H1 (cell line): ENCODE measurements at regions not wholly inside any gene's neighbourhood (a gene's known extent, or its start where the extent isn't known, plus 50 kb on each side); places are given as distances from the start of the nearest gene placed in this dataset.

Source experiments
- CTCF ChIA-PET: fragments of 300-600 bp; sonication (Branson Sonifier 250); formaldehyde crosslinking; loops from one replicate; lab custom pipeline; 2021; ENCODE audit not compliant: partially characterized antibody; lab: Charles Lee
- POLR2A ChIA-PET: fragments of 300-600 bp; sonication (Branson Sonifier 250); formaldehyde crosslinking; loops from one replicate; lab custom pipeline; 2021; ENCODE audit warnings: inconsistent platforms; ENCODE audit not compliant: partially characterized antibody; lab: Charles Lee
- DNase-seq, 2 experiments: peaks; one replicate each; pipeline versions ENCODE4 v3.0.0 to v3.0.0-alpha.2; 2010 to 2022; ENCODE audit warnings: low spot score in 2 of 2, low read depth in 1 of 2, mixed read lengths in 1 of 2
- FAIRE-seq: peaks from 2 replicates; lab custom pipeline; 2011; peaks lifted over from hg19 to GRCh38; lab: Jason Lieb, UNC
- H2AFZ ChIP-seq: 2 replicates; pipeline ENCODE4 v1.8.1; 2012; ENCODE audit warnings: low read length, inconsistent platforms
- H2AK5ac ChIP-seq: 2 replicates; pipeline ENCODE4 v1.6.1; 2013; ENCODE audit warnings: low read depth, low read length
- H2BK120ac ChIP-seq: replicated peaks from 2 replicates; pipeline ENCODE3; 2013; ENCODE audit warnings: low read depth, low read length, inconsistent platforms
- H2BK12ac ChIP-seq: 2 replicates; pipeline ENCODE4 v1.6.1; 2013; ENCODE audit warnings: low read depth, low read length
- H2BK15ac ChIP-seq: 2 replicates; pipeline ENCODE4 v1.6.1; 2013; ENCODE audit warnings: low read length
- H2BK20ac ChIP-seq: 2 replicates; pipeline ENCODE4 v1.6.1; 2013; ENCODE audit warnings: low read length
- H2BK5ac ChIP-seq: 2 replicates; pipeline ENCODE4 v1.6.1; 2013; ENCODE audit warnings: low read depth, low read length
- H3K14ac ChIP-seq: 2 replicates; pipeline ENCODE4 v1.6.1; 2013; ENCODE audit warnings: inconsistent platforms; ENCODE audit not compliant: insufficient read length
- H3K18ac ChIP-seq: 2 replicates; pipeline ENCODE4 v1.6.1; 2013; ENCODE audit warnings: low read length; ENCODE audit errors: extremely low read depth
- H3K23ac ChIP-seq: 2 replicates; pipeline ENCODE4 v1.6.1; 2013; ENCODE audit warnings: inconsistent platforms; ENCODE audit not compliant: insufficient read length
- H3K23me2 ChIP-seq: 2 replicates; pipeline ENCODE4 v1.6.1; 2013; ENCODE audit warnings: low read depth, low read length
- H3K27ac ChIP-seq: 2 replicates; pipeline ENCODE4 v1.6.1; 2011; ENCODE audit warnings: low read depth, low read length, inconsistent platforms
- H3K27me3 ChIP-seq, 4 experiments: replicated peaks in 1 of 4; 1 replicate in 1 of 4; 2 replicates in 3 of 4; pipeline versions ENCODE4 v1.6.1 to v1.8.1; 2011 to 2013; ENCODE audit warnings: low read length in 3 of 4, mild to moderate bottlenecking in 3 of 4, inconsistent platforms in 2 of 4, mixed read lengths in 2 of 4, moderate library complexity in 1 of 4; ENCODE audit not compliant: control insufficient read depth in 3 of 4, insufficient read depth in 3 of 4; ENCODE audit errors: extremely low read depth in 1 of 4
- H3K36me3 ChIP-seq, 4 experiments: 2 replicates each; pipeline versions ENCODE4 v1.6.1 to v1.8.1; 2011 to 2013; ENCODE audit warnings: mild to moderate bottlenecking in 4 of 4, low read length in 3 of 4, moderate library complexity in 2 of 4, control low read depth in 1 of 4, inconsistent platforms in 1 of 4; ENCODE audit not compliant: insufficient read depth in 4 of 4, control insufficient read depth in 2 of 4
- H3K4ac ChIP-seq: replicated peaks from 2 replicates; pipeline ENCODE3; 2013; ENCODE audit warnings: low read length, low read depth, mixed read lengths, inconsistent platforms; ENCODE audit not compliant: insufficient read length
- H3K4me1 ChIP-seq, 4 experiments: replicated peaks in 1 of 4; 1 replicate in 1 of 4; 2 replicates in 3 of 4; pipeline versions ENCODE4 v1.6.1 to v1.8.1; 2011 to 2013; ENCODE audit warnings: low read length in 3 of 4, inconsistent platforms in 2 of 4, mixed read lengths in 1 of 4; ENCODE audit not compliant: insufficient read depth in 4 of 4, control insufficient read depth in 3 of 4
- H3K4me2 ChIP-seq, 2 experiments: 2 replicates each; pipeline versions ENCODE4 v1.6.1 to v1.8.1; 2011 to 2013; ENCODE audit warnings: low read depth in 2 of 2, low read length in 2 of 2, control low read depth in 1 of 2, inconsistent platforms in 1 of 2, mild to moderate bottlenecking in 1 of 2; ENCODE audit not compliant: insufficient read depth in 1 of 2
- H3K4me3 ChIP-seq, 4 experiments: fragments of 200-600, 300-600 bp in 1 of 4; sonication (generic), shearing (Covaris generic), sonication (Bioruptor Twin) in 1 of 4; 2 replicates each; pipeline versions ENCODE4 v1.5.1 to v1.8.1; 2011 to 2016; ENCODE audit warnings: low read length in 4 of 4, low read depth in 3 of 4, control low read depth in 2 of 4, inconsistent platforms in 2 of 4, mild to moderate bottlenecking in 2 of 4, mixed read lengths in 1 of 4, moderate library complexity in 1 of 4; ENCODE audit not compliant: insufficient read depth in 2 of 4; ENCODE audit errors: extremely low read depth in 1 of 4
- H3K56ac ChIP-seq: replicated peaks from 2 replicates; pipeline ENCODE3; 2013; ENCODE audit warnings: low read depth, mild to moderate bottlenecking, mixed read lengths, low read length, inconsistent platforms; ENCODE audit not compliant: insufficient read length
- H3K79me1 ChIP-seq: 2 replicates; pipeline ENCODE4 v1.6.1; 2013; ENCODE audit warnings: low read depth, low read length, control low read depth
- H3K79me2 ChIP-seq, 2 experiments: 2 replicates each; pipeline versions ENCODE4 v1.6.1 to v1.8.1; 2012 to 2013; ENCODE audit warnings: low read length in 2 of 2, mild to moderate bottlenecking in 2 of 2, inconsistent platforms in 1 of 2; ENCODE audit not compliant: insufficient read depth in 2 of 2, control insufficient read depth in 1 of 2
- H3K9ac ChIP-seq, 4 experiments: replicated peaks in 1 of 4; 1 replicate in 1 of 4; 2 replicates in 3 of 4; pipeline versions ENCODE4 v1.6.1 to v1.8.1; 2011 to 2013; ENCODE audit warnings: low read depth in 3 of 4, low read length in 3 of 4, control low read depth in 2 of 4, mild to moderate bottlenecking in 2 of 4, moderate library complexity in 2 of 4, inconsistent platforms in 1 of 4; ENCODE audit errors: extremely low read depth in 1 of 4
- H3K9me3 ChIP-seq, 2 experiments: 2 replicates each; pipeline versions ENCODE4 v1.6.1 to v1.8.1; 2012 to 2013; ENCODE audit warnings: mild to moderate bottlenecking in 2 of 2, moderate library complexity in 2 of 2, control low read depth in 1 of 2, inconsistent platforms in 1 of 2, low read depth in 1 of 2, low read length in 1 of 2, mixed read lengths in 1 of 2; ENCODE audit not compliant: insufficient read depth in 2 of 2
- H4K20me1 ChIP-seq, 2 experiments: replicated peaks in 1 of 2; 2 replicates each; pipeline versions ENCODE3 to v1.8.1; 2011 to 2013; ENCODE audit warnings: inconsistent platforms in 2 of 2, low read length in 2 of 2, mild to moderate bottlenecking in 1 of 2; ENCODE audit not compliant: insufficient read depth in 2 of 2, control insufficient read depth in 1 of 2
- H4K5ac ChIP-seq: 2 replicates; pipeline ENCODE4 v1.6.1; 2013; ENCODE audit warnings: low read length, low read depth, mixed read lengths, inconsistent platforms; ENCODE audit not compliant: insufficient read length
- H4K8ac ChIP-seq: 2 replicates; pipeline ENCODE4 v1.8.0; 2013; ENCODE audit warnings: mild to moderate bottlenecking, moderate library complexity, low read length, inconsistent platforms; ENCODE audit not compliant: insufficient read depth; ENCODE audit errors: extremely low read depth
- H4K91ac ChIP-seq: replicated peaks from 2 replicates; pipeline ENCODE3; 2013; ENCODE audit warnings: low read length, mixed read lengths, inconsistent platforms; ENCODE audit not compliant: insufficient read length
- EGR1 ChIP-seq: IDR thresholded peaks from 2 replicates; pipeline ENCODE4 v1.6.1; 2011; ENCODE audit warnings: low read depth, low read length, borderline replicate concordance
- RAD21 ChIP-seq, 2 experiments: IDR thresholded peaks in 1 of 2; conservative IDR thresholded peaks in 1 of 2; 2 replicates each; pipeline ENCODE4 v1.6.1; 2011; ENCODE audit warnings: low read depth in 2 of 2, low read length in 2 of 2, improper control_type of control experiment in 1 of 2, inconsistent platforms in 1 of 2, mild to moderate bottlenecking in 1 of 2, moderate library complexity in 1 of 2
- WGBS, 2 experiments: shearing (Covaris generic) in 1 of 2; methylation state at CpG; one replicate each; pipeline versions ENCODE4 v1.1.6 to v1.1.7; 2013 to 2015; ENCODE audit warnings: low lambda C conversion rate in 2 of 2, mixed read lengths in 2 of 2, inconsistent platforms in 1 of 2, low coverage in 1 of 2, missing lambda C conversion rate in 1 of 2; ENCODE audit not compliant: insufficient replicate concordance in 2 of 2, insufficient coverage in 1 of 2, insufficient read length in 1 of 2; ENCODE audit errors: extremely low coverage in 1 of 2, missing lambda C conversion rate in 1 of 2; 5-methylcytosine and 5-hydroxymethylcytosine counted together

- no peak overlapping the region for H2BK120ac ChIP-seq
- no peaks in the 10 kb centered on the region; the same call in 1 of the 2 replicates for H3K23me2 ChIP-seq
- no peak overlapping the region for H3K4me2 ChIP-seq
Observed at GRCh38 chr7:110003827-110004226, 1087.1 kb upstream of the LRRN3 start.

More at GRCh38 chr7:110003827-110004226, 1087.1 kb upstream of the LRRN3 start:
- H3K23ac ChIP-seq = no peak overlapping the region
- no peak overlapping the region for H4K91ac ChIP-seq
- 93% methylated on average over 1 of the region's 1 CpG; no CpG with 5 or more reads in 1 of the 2 experiments for WGBS, 2 experiments
- POLR2A ChIA-PET = no interaction called here
- no peak overlapping the region for H3K4me3 ChIP-seq
- no peak overlapping the region for H2AK5ac ChIP-seq
- H3K4me1 ChIP-seq = no peaks in the 10 kb centered on the region
- CTCF ChIA-PET = no interaction called here
- no peak overlapping the region for H2AFZ ChIP-seq
- H3K4ac ChIP-seq = no peak overlapping the region
- H3K27ac ChIP-seq = no peak overlapping the region
- H3K56ac ChIP-seq = no peak overlapping the region
- no peak overlapping the region for H3K9ac ChIP-seq
- H4K20me1 ChIP-seq = no peaks in the 10 kb centered on the region
- no peak overlapping the region for H2BK5ac ChIP-seq
- no peak overlapping the region for H3K18ac ChIP-seq
- H3K36me3 ChIP-seq = no peaks in the 10 kb centered on the region
- no peaks in the 10 kb centered on the region for H3K9me3 ChIP-seq
- no peak overlapping the region for H2BK12ac ChIP-seq
- H4K5ac ChIP-seq = no peak overlapping the region
- FAIRE-seq = no peak
- no peaks in the 10 kb centered on the region for H3K79me2 ChIP-seq
- no peaks in the 10 kb centered on the region for H3K79me1 ChIP-seq
- no peaks in the 10 kb centered on the region for H3K27me3 ChIP-seq
- H3K14ac ChIP-seq = no peak overlapping the region
- no peak overlapping the region for H2BK15ac ChIP-seq
- no peak overlapping the region for H2BK20ac ChIP-seq
- H4K8ac ChIP-seq = no peak overlapping the region
- DNase-seq = no peak
- TF ChIP-seq EGR1 (no peak), RAD21 (IDR thresholded peaks at IDR 0.05 in 1 of 2, conservative IDR thresholded peaks at IDR 0.05 in 1 of 2; ENCODE audit: low read depth in 2 of 2, low read length in 2 of 2) (peak in 1 of 2 experiments; percentile 12; a peak in 2 of 4 replicates)
